GM12875 (cell line): ENCODE measurements at regions not wholly inside any gene's neighbourhood (a gene's known extent, or its start where the extent isn't known, plus 50 kb on each side); places are given as distances from the start of the nearest gene placed in this dataset.
"Not testable (repeated sequence)": the region's sequence is repeated elsewhere in the genome, so short reads cannot be mapped to it uniquely, and the experiment has no call there.

Experiments used
- H3K4me3 ChIP-seq: one replicate; pipeline ENCODE4 v1.5.1; 2011; ENCODE audit warnings: low read depth, low read length, control low read depth
- TF ChIP-seq, protein P1 (sequence below): IDR thresholded peaks from 2 replicates; pipeline ENCODE4 v1.5.1; 2011; ENCODE audit warnings: low read depth, mild to moderate bottlenecking, control low read depth, inconsistent platforms, low read length, moderate library complexity, borderline replicate concordance; ENCODE audit not compliant: insufficient read depth

DNA sequence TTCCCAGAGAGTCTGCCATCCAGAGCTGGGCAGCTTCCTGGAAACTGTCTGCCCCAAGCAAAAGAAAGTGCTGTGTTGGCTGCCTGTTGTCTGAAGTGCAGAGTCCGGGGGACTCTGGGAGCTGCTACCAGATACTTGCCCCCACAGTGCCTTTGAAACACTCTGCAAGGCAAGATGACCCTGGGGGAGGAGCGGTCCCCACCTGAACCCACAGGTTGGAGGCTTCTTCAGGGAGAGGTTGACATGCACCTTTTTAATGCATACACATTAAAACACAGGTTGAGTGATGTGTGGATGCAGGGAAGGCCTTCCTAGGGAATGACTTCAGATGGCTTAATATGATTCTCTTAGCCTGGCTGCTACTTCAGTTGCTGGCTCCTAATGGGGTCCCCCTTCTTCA is 479.5 kb downstream of the ZNF536 start:
- TF ChIP-seq, protein P1, sequence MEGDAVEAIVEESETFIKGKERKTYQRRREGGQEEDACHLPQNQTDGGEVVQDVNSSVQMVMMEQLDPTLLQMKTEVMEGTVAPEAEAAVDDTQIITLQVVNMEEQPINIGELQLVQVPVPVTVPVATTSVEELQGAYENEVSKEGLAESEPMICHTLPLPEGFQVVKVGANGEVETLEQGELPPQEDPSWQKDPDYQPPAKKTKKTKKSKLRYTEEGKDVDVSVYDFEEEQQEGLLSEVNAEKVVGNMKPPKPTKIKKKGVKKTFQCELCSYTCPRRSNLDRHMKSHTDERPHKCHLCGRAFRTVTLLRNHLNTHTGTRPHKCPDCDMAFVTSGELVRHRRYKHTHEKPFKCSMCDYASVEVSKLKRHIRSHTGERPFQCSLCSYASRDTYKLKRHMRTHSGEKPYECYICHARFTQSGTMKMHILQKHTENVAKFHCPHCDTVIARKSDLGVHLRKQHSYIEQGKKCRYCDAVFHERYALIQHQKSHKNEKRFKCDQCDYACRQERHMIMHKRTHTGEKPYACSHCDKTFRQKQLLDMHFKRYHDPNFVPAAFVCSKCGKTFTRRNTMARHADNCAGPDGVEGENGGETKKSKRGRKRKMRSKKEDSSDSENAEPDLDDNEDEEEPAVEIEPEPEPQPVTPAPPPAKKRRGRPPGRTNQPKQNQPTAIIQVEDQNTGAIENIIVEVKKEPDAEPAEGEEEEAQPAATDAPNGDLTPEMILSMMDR = no peak
- H3K4me3 ChIP-seq = no peak overlapping the region

DNA sequence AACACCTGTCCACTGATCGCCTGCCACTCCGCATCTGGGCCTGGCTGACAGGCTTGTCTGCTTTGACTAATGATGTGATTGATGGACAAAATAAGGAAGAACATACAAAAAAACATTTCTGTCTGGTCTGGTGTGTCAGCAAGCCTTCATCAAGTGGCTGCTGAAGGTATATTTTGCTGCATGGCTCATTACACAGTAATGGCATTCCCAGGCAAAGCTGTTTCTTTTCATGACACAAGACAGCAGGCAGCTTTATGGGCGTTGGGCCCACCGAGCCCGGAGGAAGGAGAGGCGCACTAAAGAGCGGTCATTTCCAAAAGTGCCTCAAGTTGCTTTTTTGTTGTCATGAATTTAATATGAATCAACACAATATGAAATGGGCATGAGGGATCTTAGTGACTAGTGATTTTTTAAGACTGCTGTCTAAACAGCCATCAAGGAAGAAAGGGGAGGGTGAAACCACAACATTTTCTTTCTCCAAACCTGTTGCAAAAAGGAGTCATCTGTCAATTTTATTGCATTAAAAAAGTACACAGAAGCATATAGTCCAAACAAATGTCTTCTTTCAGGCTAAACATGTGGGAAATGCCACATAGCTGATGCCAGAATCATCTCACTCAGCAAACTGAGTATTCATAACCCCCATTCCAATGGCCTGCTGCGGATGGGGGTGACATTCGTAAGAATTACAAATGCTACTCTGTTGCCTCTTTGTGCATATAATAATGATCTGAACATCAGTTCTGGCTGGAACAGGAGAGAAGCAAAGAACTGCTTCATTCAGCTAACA is 476.6 kb downstream of the ZNF536 start:
- TF ChIP-seq, protein P1 = no peak
- H3K4me3 ChIP-seq = no peak overlapping the region

DNA sequence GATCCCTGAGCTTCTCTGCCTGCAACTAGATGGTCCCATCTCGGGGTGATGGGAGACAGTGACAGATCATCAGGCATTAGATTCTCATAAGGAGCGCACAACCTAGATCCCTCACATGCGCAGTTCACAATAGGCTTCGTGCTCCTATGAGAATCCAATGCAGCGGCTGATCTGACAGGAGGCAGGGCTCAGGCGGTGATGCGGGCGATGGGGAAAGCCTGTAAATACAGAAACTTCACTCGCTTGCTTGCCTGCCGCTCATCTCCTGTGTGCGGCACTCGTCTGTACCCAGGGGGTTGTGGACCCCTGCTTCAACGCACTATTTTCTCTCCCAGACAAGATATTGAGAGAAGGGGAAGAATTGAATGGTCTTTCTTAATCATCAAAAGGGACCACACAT is 473.9 kb downstream of the ZNF536 start:
- no peak overlapping the region for H3K4me3 ChIP-seq
- TF ChIP-seq, protein P1 = no peak

DNA sequence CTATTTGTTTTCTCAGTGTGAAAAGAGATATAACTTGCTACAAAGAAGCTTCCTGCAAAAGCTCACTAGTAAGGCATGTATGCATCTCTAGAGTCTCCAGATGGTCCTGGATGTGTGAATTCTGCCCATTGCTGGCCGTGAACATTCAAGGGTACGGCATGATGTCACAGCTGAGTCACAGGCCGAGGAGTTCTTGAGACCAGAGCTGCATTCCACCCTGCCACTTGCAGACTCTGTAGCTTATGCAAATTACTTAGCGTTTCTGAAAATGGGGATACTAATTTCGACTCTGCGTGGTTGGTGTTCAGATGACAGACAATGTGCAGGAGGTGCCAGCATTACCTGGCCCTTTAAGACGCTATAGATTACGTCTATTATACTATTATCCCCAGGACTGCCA is 470.7 kb downstream of the ZNF536 start:
- TF ChIP-seq, protein P1 = no peak
- no peak overlapping the region for H3K4me3 ChIP-seq

DNA sequence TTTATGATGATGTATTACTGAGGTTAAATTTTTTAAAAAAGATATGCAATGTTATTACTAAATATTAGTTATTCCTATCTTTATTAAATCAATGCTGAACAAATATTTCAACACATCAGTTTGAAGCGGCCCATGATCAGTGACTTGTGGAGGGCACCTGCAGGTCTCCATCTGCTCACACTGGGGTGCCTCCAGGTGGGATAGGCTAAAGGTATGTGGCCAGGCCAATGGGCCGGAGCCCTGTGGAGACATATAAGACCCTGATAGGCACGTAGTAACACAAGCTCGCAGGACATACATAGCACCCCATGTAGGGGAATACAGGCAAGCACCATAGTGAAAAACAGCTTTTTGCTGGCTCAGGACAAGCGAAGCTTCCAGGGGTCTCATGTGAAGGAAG is 469.8 kb downstream of the ZNF536 start:
- TF ChIP-seq, protein P1 = no peak
- H3K4me3 ChIP-seq = no peak overlapping the region

DNA sequence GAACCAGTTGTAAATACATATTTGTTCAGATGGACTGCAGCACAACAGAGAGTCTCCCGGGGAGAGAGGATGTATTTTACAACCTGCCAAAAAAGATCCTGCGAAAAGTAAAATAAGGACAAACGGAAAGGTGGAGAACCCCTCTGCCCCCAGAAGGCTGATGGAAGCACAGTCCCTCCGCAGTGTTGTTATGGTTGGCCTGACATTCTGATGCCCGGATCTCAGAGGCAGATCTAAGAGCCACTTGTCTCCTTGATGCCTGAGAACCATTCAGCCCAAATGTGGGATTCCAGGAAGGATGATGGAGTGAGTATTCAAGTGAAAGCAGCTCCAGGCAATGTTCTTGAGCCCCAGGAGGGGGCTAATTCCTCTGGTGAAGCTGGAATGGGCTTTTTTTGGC is 458.7 kb downstream of the ZNF536 start:
- TF ChIP-seq, protein P1 = no peak

DNA sequence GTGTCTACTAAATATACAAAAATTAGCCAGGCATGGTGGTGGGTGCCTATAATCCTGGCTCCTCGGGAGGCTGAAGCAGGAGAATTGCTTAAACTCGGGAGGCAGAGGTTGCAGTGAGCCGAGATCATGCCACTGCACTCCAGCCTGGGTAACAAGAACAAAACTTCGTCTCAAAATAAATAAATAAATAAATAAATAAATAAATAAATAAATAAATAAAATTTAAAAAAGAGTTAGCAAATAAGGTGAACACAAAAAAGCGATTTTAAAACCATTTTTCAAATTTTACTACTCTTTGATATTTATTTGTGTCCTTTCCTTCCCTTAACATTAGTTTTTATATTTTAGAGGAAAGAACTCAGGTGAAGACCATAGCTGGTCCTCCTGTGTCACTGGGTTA is 453.3 kb downstream of the ZNF536 start:
- H3K4me3 ChIP-seq = not testable (repeated sequence)

More for the DNA sequence above, 458.7 kb downstream of the ZNF536 start:
- no peak overlapping the region for H3K4me3 ChIP-seq
